CD4-positive, alpha-beta T cell (primary cell): ENCODE measurements at regions not wholly inside any gene's neighbourhood (a gene's known extent, or its start where the extent isn't known, plus 50 kb on each side); places are given as distances from the start of the nearest gene placed in this dataset.

ENCODE experiments used
- ATAC-seq: fragments of 200-7000 bp; cut with Tn5 transposase; one replicate; pipeline ENCODE4 v1.10.0; 2022; ENCODE audit warnings: mild to moderate bottlenecking; ENCODE audit not compliant: poor library complexity
- CTCF ChIA-PET: fragments of 350-600 bp; sonication (Branson Sonifier 250); formaldehyde crosslinking; loops from one replicate; lab custom pipeline; 2021; ENCODE audit warnings: antibody characterized with exemption, inconsistent platforms; lab: Charles Lee
- POLR2A ChIA-PET: fragments of 350-600 bp; sonication (Branson Sonifier 250); formaldehyde crosslinking; loops from one replicate; lab custom pipeline; 2021; ENCODE audit warnings: antibody characterized with exemption, inconsistent platforms; lab: Charles Lee
- DNase-seq, 14 experiments: peaks; one replicate each; pipeline ENCODE4 v3.0.0-alpha.2; 2013 to 2020; ENCODE audit warnings: mixed read lengths in 2 of 14
- H3K27ac ChIP-seq, 2 donors: one replicate each; pipeline versions ENCODE4 v1.5.1 to v1.7.0; 2013; ENCODE audit warnings: low read length in 2 of 2, low read depth in 1 of 2, mild to moderate bottlenecking in 1 of 2
- H3K27me3 ChIP-seq, 2 experiments: 1 replicate in 1 of 2; 2 replicates in 1 of 2; pipeline versions ENCODE4 v1.6.1 to v1.7.0; 2013; ENCODE audit warnings: low read length in 2 of 2, control low read depth in 1 of 2, mild to moderate bottlenecking in 1 of 2, moderate library complexity in 1 of 2; ENCODE audit not compliant: insufficient read depth in 2 of 2, control insufficient read depth in 1 of 2
- H3K36me3 ChIP-seq: one replicate; pipeline ENCODE4 v1.6.1; 2013; ENCODE audit warnings: low read length, control low read depth; ENCODE audit not compliant: insufficient read depth
- H3K4me1 ChIP-seq: one replicate; pipeline ENCODE4 v1.6.1; 2013; ENCODE audit warnings: low read length, control low read depth; ENCODE audit not compliant: insufficient read depth
- H3K4me3 ChIP-seq: one replicate; pipeline ENCODE4 v1.5.1; 2013; ENCODE audit warnings: mild to moderate bottlenecking, low read length, moderate library complexity
- H3K9me3 ChIP-seq, 2 experiments: 1 replicate in 1 of 2; 2 replicates in 1 of 2; pipeline versions ENCODE4 v1.6.1 to v1.7.0; 2013; ENCODE audit warnings: low read length in 2 of 2, mild to moderate bottlenecking in 2 of 2, control low read depth in 1 of 2, moderate library complexity in 1 of 2; ENCODE audit not compliant: control insufficient read depth in 1 of 2, insufficient read depth in 1 of 2
- H3K27ac Mint-ChIP-seq: one replicate; pipeline ENCODE4 v1.8.0; 2020; ENCODE audit warnings: mixed read lengths
- H3K27me3 Mint-ChIP-seq: one replicate; pipeline ENCODE4 v1.8.0; 2021; ENCODE audit warnings: mixed read lengths
- H3K36me3 Mint-ChIP-seq: one replicate; pipeline ENCODE4 v1.8.0; 2021; ENCODE audit warnings: low read depth, mixed read lengths
- H3K4me1 Mint-ChIP-seq: one replicate; pipeline ENCODE4 v1.8.0; 2021; ENCODE audit warnings: low read depth, mixed read lengths
- H3K4me3 Mint-ChIP-seq: one replicate; pipeline ENCODE4 v1.8.0; 2020; ENCODE audit warnings: mild to moderate bottlenecking, mixed read lengths
- H3K9me3 Mint-ChIP-seq: one replicate; pipeline ENCODE4 v1.8.0; 2020; ENCODE audit warnings: mixed read lengths
- CTCF ChIP-seq: fragments of 200-600 bp; IDR thresholded peaks from one replicate; pipeline ENCODE4 v1.8.0; 2022; ENCODE audit warnings: antibody characterized with exemption, mild to moderate bottlenecking
- intact Hi-C, 2 experiments: fragments of 100-400 bp; cut with DNase I in 1 of 2; cut with micrococcal nuclease in 1 of 2; formaldehyde crosslinking; loops; one replicate each; pipeline versions ENCODE4 v1.15.1 to v1.9.0; 2023 to 2025; cut with DNase I, micrococcal nuclease

DNA sequence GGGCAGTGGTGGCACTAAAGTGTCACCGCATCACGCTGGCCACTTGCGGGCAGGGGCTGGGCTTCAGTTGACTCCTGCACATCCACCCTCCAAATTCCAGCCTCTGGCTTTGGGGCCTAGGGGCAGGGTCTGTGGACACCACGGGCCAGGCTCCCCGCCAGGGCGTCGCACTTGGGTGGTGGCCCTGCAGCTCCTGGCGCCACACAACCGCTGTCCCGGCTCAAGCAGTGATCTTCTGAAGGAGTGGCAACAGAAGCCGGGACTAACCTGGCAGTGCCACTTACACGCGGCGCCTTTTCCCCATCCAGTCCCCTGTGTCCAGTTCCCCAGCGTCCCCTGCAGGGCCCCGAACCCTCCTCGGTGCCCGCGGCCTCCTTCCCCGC lies 134.3 kb upstream of the ZNF92 start:
- DNase-seq (no peak), ATAC-seq (no peak)
- Mint-ChIP-seq H3K4me3 (no peak overlapping the region), H3K4me1 (no peaks in the 10 kb centered on the region), H3K27ac (no peak overlapping the region), H3K27me3 (peaks cover 54% of the 10 kb centered on the region), H3K9me3 (no peaks in the 10 kb centered on the region), H3K36me3 (no peaks in the 10 kb centered on the region)
- POLR2A ChIA-PET, result no interaction called here
- CTCF ChIA-PET, result no interaction called here
- Histone ChIP-seq H3K4me1 (peaks cover 13% of the 10 kb centered on the region), H3K27ac (no peak overlapping the region), H3K9me3 (peaks cover 0 to 14% of the 10 kb centered on the region in 2 experiments), H3K27me3 (peaks cover 9 to 28% of the 10 kb centered on the region in 2 experiments), H3K36me3 (no peaks in the 10 kb centered on the region), H3K4me3 (no peak overlapping the region)
- intact Hi-C loops, result no loop called here
- TF ChIP-seq CTCF, result no peak

- Mint-ChIP-seq H3K9me3 (no peaks in the 10 kb centered on the region), H3K27ac (no peak overlapping the region), H3K27me3 (peaks cover 49% of the 10 kb centered on the region), H3K4me3 (no peak overlapping the region), H3K36me3 (no peaks in the 10 kb centered on the region), H3K4me1 (peaks cover 4% of the 10 kb centered on the region)
- peaks cover 18% of the 10 kb centered on the region for H3K4me1 ChIP-seq
- H3K36me3 ChIP-seq, result no peaks in the 10 kb centered on the region
- H3K4me3 ChIP-seq, result no peak overlapping the region
- H3K27me3 ChIP-seq, result peaks cover 9 to 28% of the 10 kb centered on the region in 2 experiments
- H3K9me3 ChIP-seq, result peaks cover 0 to 14% of the 10 kb centered on the region in 2 experiments
- TF ChIP-seq CTCF, result no peak
- CTCF ChIA-PET, result no interaction called here
- ATAC-seq (no peak), DNase-seq (no peak)
- intact Hi-C loops, result no loop called here
- POLR2A ChIA-PET, result no interaction called here
- H3K27ac ChIP-seq, result no peak overlapping the region
Measured at GRCh38 chr7:65238785-65239184, 134.9 kb upstream of the ZNF92 start.

DNA sequence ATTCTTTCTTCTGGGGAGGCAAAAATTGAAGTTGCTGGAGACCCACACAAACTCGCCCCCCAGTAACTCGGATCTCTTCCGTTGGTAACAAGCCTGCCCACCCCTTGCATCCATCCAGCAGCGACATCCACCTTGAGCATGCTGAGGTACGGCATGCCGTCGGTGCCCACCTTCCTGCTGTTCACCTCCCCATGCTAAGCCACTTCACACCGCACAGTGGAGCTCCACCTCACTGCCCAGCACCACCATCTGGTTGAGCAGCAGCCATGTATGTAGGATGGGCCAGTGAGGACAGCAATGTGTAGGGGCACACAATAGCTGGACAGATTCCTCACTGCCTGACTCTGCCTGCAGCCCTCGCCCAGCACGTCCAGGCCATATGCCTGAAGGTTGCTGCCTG lies 138.1 kb upstream of the ZNF92 start:
- intact Hi-C loops, result no loop called here
- H3K9me3 ChIP-seq, result peaks cover 0 to 14% of the 10 kb centered on the region in 2 experiments
- no peak overlapping the region for H3K27ac Mint-ChIP-seq
- no peak for DNase-seq
- peaks cover 25% of the 10 kb centered on the region for H3K4me1 ChIP-seq
- H3K27ac ChIP-seq, result no peak overlapping the region
- ATAC-seq, result no peak
- CTCF ChIA-PET, result no interaction called here
- H3K4me3 ChIP-seq, result no peak overlapping the region
- POLR2A ChIA-PET, result no interaction called here
- no peaks in the 10 kb centered on the region for H3K36me3 ChIP-seq
- peaks cover 32% of the 10 kb centered on the region for H3K27me3 Mint-ChIP-seq
- H3K4me3 Mint-ChIP-seq, result no peak overlapping the region
- no peaks in the 10 kb centered on the region for H3K36me3 Mint-ChIP-seq
- H3K27me3 ChIP-seq, result peaks cover 4 to 22% of the 10 kb centered on the region in 2 experiments
- H3K4me1 Mint-ChIP-seq, result peaks cover 16% of the 10 kb centered on the region
- no peaks in the 10 kb centered on the region for H3K9me3 Mint-ChIP-seq
- no peak for TF ChIP-seq CTCF
